ENCODE measurements at regions not wholly inside any gene's neighbourhood (a gene's known extent, or its start where the extent isn't known, plus 50 kb on each side); places are given as distances from the start of the nearest gene placed in this dataset.

DNA sequence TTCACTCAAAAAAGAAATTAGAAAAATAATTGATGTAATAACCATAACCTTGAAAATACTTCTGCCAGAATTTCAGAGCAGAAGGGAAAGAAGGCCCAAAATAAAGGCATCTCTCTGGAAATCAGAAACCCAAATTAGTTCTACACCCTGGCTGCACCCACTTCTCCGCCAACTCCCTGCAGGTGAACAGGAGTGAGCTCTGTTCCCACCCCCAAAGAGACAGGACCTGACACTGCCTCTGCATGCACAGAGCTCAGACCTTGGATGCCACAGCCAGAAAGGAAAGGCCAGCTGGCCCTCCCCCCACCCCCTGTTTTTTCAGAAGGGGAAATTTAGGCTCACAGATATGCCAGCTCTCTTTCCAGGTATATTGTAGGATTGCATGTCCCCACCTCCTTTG lies 228.2 kb downstream of the BCL11B start:
- FAIRE-seq: no peak
- TF ChIP-seq POLR2A (IDR thresholded peaks at IDR 0.05; ENCODE audit: low read depth, low read length) (no peak), TAF1 (IDR thresholded peaks at IDR 0.05; ENCODE audit: low read depth, low read length) (no peak)
- no peak for DNase-seq (ENCODE audit: insufficient read length, low spot score)

DNA sequence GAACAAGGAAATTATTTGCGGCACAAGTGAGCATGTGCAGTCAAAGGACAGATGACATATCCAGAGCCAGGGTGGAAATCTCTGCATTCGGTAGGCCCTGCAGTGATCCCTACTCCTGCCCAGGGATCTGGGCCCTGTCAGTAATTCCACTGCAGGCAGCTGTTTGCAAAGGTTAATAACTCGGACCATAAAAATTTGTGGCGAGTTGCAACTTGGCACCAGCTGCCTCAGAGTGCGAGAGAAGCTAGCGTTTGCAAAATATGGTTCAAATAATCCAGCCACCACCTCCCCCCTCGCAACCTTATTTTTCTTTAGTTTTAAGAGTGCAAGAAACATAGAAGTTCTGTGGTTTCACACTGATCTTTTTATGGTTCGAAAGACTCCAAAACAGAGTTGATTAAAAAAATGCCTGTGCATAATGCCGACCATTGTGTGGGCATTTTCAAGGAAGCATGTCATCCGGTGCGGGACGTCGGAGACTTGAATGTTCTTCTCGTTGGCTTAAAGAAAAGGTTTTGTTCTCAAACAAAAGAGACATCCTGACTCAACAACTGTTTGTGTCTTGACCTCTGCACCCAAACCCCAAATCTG lies 224.5 kb downstream of the BCL11B start:
- TF ChIP-seq PAX5 (IDR thresholded peaks at IDR 0.05; ENCODE audit: insufficient read depth, low read length, severe bottlenecking) (no peak), POU2F2 (IDR thresholded peaks at IDR 0.05; ENCODE audit: low read depth, low read length) (no peak), POLR2A (IDR thresholded peaks at IDR 0.05; ENCODE audit: low read depth, low read length) (no peak)
- DNase-seq (ENCODE audit: insufficient read length, low spot score): no peak
- FAIRE-seq: no peak

DNA sequence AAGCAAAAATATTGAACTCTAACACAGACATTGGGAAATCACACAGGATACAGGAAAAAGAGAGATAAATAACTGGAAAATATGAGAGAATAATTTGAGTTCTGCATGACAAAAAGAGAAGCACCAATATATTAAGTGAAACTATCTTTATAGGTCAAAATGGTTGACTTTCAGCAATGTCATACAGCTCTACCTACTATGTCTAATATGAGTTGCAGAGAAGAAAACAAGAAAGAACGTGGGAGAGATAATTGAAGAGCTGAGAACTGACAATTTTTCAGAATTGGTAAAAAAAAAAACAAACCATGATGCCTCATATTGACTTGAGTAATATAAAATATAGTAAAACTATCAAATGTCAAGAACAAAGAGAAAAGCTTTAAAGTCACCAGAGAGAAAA lies 221.7 kb downstream of the BCL11B start:
- FAIRE-seq: no peak
- DNase-seq (ENCODE audit: insufficient read length, low spot score): no peak
- no peak for TF ChIP-seq POLR2A (IDR thresholded peaks at IDR 0.05; ENCODE audit: low read depth, low read length)
- TF ChIP-seq POU2F2 (IDR thresholded peaks at IDR 0.05; ENCODE audit: low read depth, low read length): no peak
- no peak for TF ChIP-seq SPI1 (IDR thresholded peaks at IDR 0.05; ENCODE audit: low read depth, low read length)
- no peak for TF ChIP-seq TAF1 (IDR thresholded peaks at IDR 0.05; ENCODE audit: low read depth, low read length)
- no peak for TF ChIP-seq POLR2AphosphoS5 (IDR thresholded peaks at IDR 0.05; ENCODE audit: low read depth, low read length)
- no peak for TF ChIP-seq PAX5 (IDR thresholded peaks at IDR 0.05; ENCODE audit: insufficient read depth, low read length, severe bottlenecking)

DNA sequence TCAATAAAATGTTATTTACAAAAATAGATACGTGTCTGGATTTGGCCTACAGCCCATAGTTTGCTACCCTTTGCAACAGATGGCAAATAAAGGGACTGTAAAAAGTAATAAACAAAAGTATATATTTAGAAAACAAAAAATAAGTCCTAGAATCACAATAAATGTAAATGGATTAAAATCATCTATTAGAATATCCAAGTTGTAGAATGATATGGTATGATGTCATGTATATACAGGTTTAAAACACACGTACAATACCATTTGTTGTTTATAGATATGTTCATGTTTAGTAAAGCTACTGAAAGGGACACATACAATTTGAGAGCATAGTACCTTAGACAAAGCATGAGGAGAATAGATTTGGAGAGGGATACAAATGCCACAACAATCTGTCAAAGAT lies 219.5 kb downstream of the BCL11B start:
- no peak for FAIRE-seq
- DNase-seq (ENCODE audit: insufficient read length, low spot score): no peak
- TF ChIP-seq POU2F2 (IDR thresholded peaks at IDR 0.05; ENCODE audit: low read depth, low read length) (no peak), TAF1 (IDR thresholded peaks at IDR 0.05; ENCODE audit: low read depth, low read length) (no peak), POLR2AphosphoS5 (IDR thresholded peaks at IDR 0.05; ENCODE audit: low read depth, low read length) (no peak), PAX5 (IDR thresholded peaks at IDR 0.05; ENCODE audit: insufficient read depth, low read length, severe bottlenecking) (no peak), SPI1 (IDR thresholded peaks at IDR 0.05; ENCODE audit: low read depth, low read length) (no peak), POLR2A (IDR thresholded peaks at IDR 0.05; ENCODE audit: low read depth, low read length) (no peak)

DNA sequence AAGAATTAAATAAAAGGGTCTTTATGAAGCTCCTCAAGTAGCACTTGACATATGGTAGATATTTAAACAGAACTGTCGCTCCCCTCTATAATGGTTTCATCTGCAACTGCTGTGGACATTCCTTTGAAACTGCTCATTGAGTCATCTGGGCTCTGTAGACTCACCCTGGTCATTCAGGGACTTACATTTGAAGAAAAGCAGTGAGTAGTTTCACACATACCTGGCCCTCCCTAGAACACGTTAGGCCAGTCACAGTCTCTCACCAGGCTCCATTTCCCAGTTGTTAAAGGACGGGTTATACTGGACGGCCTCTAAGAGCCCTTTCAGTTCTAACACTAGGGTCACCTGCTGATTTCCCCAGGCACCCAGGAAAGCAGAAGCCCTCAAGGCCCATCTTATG lies 217.0 kb downstream of the BCL11B start:
- DNase-seq (ENCODE audit: insufficient read length, low spot score) (no peak), FAIRE-seq (no peak)
- no peak for TF ChIP-seq POLR2AphosphoS5 (IDR thresholded peaks at IDR 0.05; ENCODE audit: low read depth, low read length)

DNA sequence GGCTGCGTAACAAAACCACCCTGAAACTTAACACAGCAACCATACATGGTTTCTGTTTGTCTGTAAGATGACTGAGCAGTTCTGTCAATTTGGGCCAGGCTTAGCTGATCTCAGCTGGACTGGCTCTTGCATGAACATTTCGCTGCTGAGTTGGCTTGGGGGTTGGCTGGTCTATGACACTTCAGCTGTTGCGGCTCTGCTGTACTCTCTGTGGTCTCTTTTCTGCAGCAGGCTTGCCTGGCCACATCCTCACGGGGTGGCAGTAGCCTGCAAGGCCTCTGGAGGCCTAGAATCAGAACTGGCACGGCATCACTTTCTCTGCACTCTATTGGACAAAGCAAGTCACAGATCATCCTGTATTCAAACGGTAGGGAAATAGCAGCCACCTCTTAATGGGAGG lies 216.2 kb downstream of the BCL11B start:
- FAIRE-seq (no peak), DNase-seq (ENCODE audit: insufficient read length, low spot score) (no peak)
- TF ChIP-seq PAX5 (IDR thresholded peaks at IDR 0.05; ENCODE audit: insufficient read depth, low read length, severe bottlenecking): no peak
- TF ChIP-seq SPI1 (IDR thresholded peaks at IDR 0.05; ENCODE audit: low read depth, low read length): no peak
- no peak for TF ChIP-seq POLR2AphosphoS5 (IDR thresholded peaks at IDR 0.05; ENCODE audit: low read depth, low read length)
- no peak for TF ChIP-seq POLR2A (IDR thresholded peaks at IDR 0.05; ENCODE audit: low read depth, low read length)
- TF ChIP-seq POU2F2 (IDR thresholded peaks at IDR 0.05; ENCODE audit: low read depth, low read length): no peak
- no peak for TF ChIP-seq TAF1 (IDR thresholded peaks at IDR 0.05; ENCODE audit: low read depth, low read length)

DNA sequence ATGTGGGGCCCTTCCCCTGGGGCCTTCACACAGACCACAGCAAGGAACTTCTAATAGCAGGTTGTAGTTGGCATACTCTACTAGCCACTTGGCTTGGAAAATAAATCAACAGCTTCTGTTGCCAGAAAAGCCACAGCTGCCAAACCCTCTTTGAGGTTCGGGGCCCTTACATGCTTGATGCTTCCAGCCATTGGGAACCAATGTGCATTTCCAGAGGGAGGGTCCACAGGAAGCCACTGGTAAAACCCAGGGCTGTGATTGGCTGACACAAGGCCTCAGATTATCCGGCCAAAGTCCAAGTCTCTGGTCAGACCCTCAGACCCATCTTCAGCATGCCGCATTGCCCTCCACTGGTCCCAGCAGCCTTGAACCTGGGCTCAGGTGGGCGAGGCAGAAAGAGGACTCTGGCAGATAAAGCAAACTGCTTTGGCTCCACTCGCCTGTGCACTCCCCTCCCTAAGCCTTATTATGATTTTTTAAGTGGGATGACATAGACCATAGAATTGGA lies 214.4 kb downstream of the BCL11B start:
- FAIRE-seq (no peak), DNase-seq (ENCODE audit: insufficient read length, low spot score) (no peak)
- no peak for TF ChIP-seq POLR2A (IDR thresholded peaks at IDR 0.05; ENCODE audit: low read depth, low read length)
- no peak for TF ChIP-seq POLR2AphosphoS5 (IDR thresholded peaks at IDR 0.05; ENCODE audit: low read depth, low read length)
- TF ChIP-seq SPI1 (IDR thresholded peaks at IDR 0.05; ENCODE audit: low read depth, low read length): no peak
- no peak for TF ChIP-seq PAX5 (IDR thresholded peaks at IDR 0.05; ENCODE audit: insufficient read depth, low read length, severe bottlenecking)
- no peak for TF ChIP-seq TAF1 (IDR thresholded peaks at IDR 0.05; ENCODE audit: low read depth, low read length)
- no peak for TF ChIP-seq POU2F2 (IDR thresholded peaks at IDR 0.05; ENCODE audit: low read depth, low read length)

DNA sequence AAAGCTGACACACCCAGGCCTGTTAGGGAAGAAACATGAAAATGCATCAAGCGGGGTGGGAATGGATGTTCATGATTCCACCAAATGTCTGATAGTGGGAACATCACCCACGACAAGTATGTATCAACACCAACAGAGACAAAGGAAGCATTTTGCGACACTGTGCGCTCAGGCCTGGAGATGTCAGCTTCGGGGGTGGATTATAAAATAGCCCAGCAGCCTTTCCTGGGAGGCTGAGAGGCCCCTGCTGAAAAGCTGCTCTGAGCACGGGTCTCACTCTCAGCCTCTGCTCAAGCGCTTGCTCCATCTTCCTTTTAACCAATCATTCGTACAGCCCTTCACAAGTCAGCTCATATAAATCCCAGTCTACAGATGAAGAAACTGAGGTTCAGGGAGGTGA lies 213.5 kb downstream of the BCL11B start:
- no peak for DNase-seq (ENCODE audit: insufficient read length, low spot score)
- no peak for FAIRE-seq
- no peak for TF ChIP-seq PAX5 (IDR thresholded peaks at IDR 0.05; ENCODE audit: insufficient read depth, low read length, severe bottlenecking)
- TF ChIP-seq SPI1 (IDR thresholded peaks at IDR 0.05; ENCODE audit: low read depth, low read length): no peak
- TF ChIP-seq POU2F2 (IDR thresholded peaks at IDR 0.05; ENCODE audit: low read depth, low read length): no peak
- no peak for TF ChIP-seq TAF1 (IDR thresholded peaks at IDR 0.05; ENCODE audit: low read depth, low read length)
- no peak for TF ChIP-seq POLR2AphosphoS5 (IDR thresholded peaks at IDR 0.05; ENCODE audit: low read depth, low read length)
- no peak for TF ChIP-seq POLR2A (IDR thresholded peaks at IDR 0.05; ENCODE audit: low read depth, low read length)

DNA sequence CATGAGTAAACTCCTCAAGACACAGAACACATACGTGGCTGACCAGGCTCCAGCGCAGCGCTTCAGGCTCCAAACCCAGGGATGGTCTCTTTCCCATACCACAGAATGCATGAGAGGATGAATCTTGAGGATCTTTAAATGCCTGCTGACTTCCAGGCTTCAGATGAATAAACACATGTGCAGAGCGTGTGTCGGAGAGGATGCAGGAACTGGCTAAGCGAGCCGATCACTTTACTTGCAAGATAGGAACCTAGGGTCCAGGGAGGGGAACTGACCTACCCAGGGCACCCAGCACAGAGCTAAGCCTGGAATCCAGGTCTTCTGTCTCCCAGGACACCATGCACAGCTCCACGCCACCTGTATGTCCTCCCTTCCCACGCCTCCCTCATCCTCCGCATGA lies 209.8 kb downstream of the BCL11B start:
- DNase-seq (ENCODE audit: insufficient read length, low spot score) (no peak), FAIRE-seq (no peak)
- TF ChIP-seq POLR2AphosphoS5 (IDR thresholded peaks at IDR 0.05; ENCODE audit: low read depth, low read length): no peak
- TF ChIP-seq PAX5 (IDR thresholded peaks at IDR 0.05; ENCODE audit: insufficient read depth, low read length, severe bottlenecking): no peak
- no peak for TF ChIP-seq SPI1 (IDR thresholded peaks at IDR 0.05; ENCODE audit: low read depth, low read length)
- TF ChIP-seq POU2F2 (IDR thresholded peaks at IDR 0.05; ENCODE audit: low read depth, low read length): no peak
- no peak for TF ChIP-seq POLR2A (IDR thresholded peaks at IDR 0.05; ENCODE audit: low read depth, low read length)
- TF ChIP-seq TAF1 (IDR thresholded peaks at IDR 0.05; ENCODE audit: low read depth, low read length): no peak

DNA sequence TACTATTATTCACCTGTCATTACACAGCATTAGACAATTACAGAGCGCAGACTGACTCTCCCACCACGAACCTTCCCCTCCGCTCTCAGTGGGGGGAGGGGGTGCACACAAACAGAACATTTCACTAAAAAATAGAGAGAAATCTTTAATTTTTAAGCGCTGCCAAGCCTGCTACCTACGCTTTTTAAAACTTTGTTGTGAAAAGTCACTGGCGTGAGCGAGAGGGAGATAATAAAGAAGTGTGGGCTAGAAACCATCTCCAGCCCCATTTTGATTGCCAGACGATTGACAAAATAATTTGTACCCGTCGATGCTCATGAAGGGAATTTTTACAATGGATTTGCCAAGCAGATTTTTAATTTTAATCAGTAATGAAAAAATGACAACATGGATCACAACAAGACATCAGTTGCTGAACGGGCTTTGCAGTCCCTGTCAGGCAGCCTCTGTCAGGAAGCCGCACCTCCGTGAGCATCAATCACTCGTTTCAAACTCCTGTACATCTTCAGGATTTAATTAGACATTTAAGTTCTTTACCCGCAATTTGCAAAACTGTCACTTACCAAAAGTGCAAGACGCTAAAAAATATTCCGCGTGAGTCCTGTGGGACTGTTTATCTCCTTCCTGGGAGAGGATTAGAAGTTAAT lies 209.1 kb downstream of the BCL11B start:
- no peak for DNase-seq (ENCODE audit: insufficient read length, low spot score)
- FAIRE-seq: no peak
- TF ChIP-seq SPI1 (IDR thresholded peaks at IDR 0.05; ENCODE audit: low read depth, low read length) (no peak), TAF1 (IDR thresholded peaks at IDR 0.05; ENCODE audit: low read depth, low read length) (no peak), POU2F2 (IDR thresholded peaks at IDR 0.05; ENCODE audit: low read depth, low read length) (no peak), PAX5 (IDR thresholded peaks at IDR 0.05; ENCODE audit: insufficient read depth, low read length, severe bottlenecking) (no peak), POLR2A (IDR thresholded peaks at IDR 0.05; ENCODE audit: low read depth, low read length) (no peak), POLR2AphosphoS5 (IDR thresholded peaks at IDR 0.05; ENCODE audit: low read depth, low read length) (no peak)

Data from GM12891 (cell line).